SW480 (cell line): ENCODE measurements at regions not wholly inside any gene's neighbourhood (a gene's known extent, or its start where the extent isn't known, plus 50 kb on each side); places are given as distances from the start of the nearest gene placed in this dataset.

Experiments
- DNase-seq: peaks from one replicate; pipeline ENCODE4 v3.0.0-alpha.2; 2016; ENCODE audit warnings: low spot score

GRCh38 chr2:12205086-12205485 lies 458.7 kb downstream of the LPIN1 start:
- no peak for DNase-seq

GRCh38 chr2:12207491-12207890 lies 461.1 kb downstream of the LPIN1 start:
- no peak for DNase-seq

GRCh38 chr2:12210016-12210933 lies 463.8 kb downstream of the LPIN1 start:
- DNase-seq: no peak

- no peak for DNase-seq
These were observed 465.1 kb downstream of the LPIN1 start for GRCh38 chr2:12211326-12212175.

GRCh38 chr2:12212841-12213597 lies 466.6 kb downstream of the LPIN1 start:
- no peak for DNase-seq

GRCh38 chr2:12217175-12217574 lies 470.7 kb downstream of the LPIN1 start:
- DNase-seq: no peak

- no peak for DNase-seq
These were observed 473.3 kb downstream of the LPIN1 start for GRCh38 chr2:12219761-12220160.

- DNase-seq: no peak
These were observed 475.2 kb downstream of the LPIN1 start for GRCh38 chr2:12221584-12221983.

GRCh38 chr2:12222554-12222953 lies 476.1 kb downstream of the LPIN1 start:
- DNase-seq: no peak

GRCh38 chr2:12223732-12224131 lies 477.3 kb downstream of the LPIN1 start:
- DNase-seq: no peak

GRCh38 chr2:12226653-12227052 lies 480.2 kb downstream of the LPIN1 start:
- DNase-seq: no peak

- no peak for DNase-seq
These were observed 481.6 kb downstream of the LPIN1 start for GRCh38 chr2:12227941-12228608.

GRCh38 chr2:12231288-12231687 lies 484.9 kb downstream of the LPIN1 start:
- DNase-seq: no peak

- DNase-seq: no peak
These were observed 483.9 kb upstream of the TRIB2 start for GRCh38 chr2:12232876-12233275.

GRCh38 chr2:12236136-12236844 lies 480.4 kb upstream of the TRIB2 start:
- DNase-seq: no peak

- DNase-seq: no peak
These were observed 476.5 kb upstream of the TRIB2 start for GRCh38 chr2:12240206-12240605.

GRCh38 chr2:12243381-12243780 lies 473.4 kb upstream of the TRIB2 start:
- no peak for DNase-seq

GRCh38 chr2:12244070-12244469 lies 472.7 kb upstream of the TRIB2 start:
- no peak for DNase-seq

- no peak for DNase-seq
These were observed 465.6 kb upstream of the TRIB2 start for GRCh38 chr2:12251121-12251520.

GRCh38 chr2:12251749-12252148 lies 465.0 kb upstream of the TRIB2 start:
- DNase-seq: no peak

- DNase-seq: no peak
These were observed 463.5 kb upstream of the TRIB2 start for GRCh38 chr2:12253167-12253778.
